Limb (tissue), 2 donors: ENCODE measurements at regions not wholly inside any gene's neighbourhood (a gene's known extent, or its start where the extent isn't known, plus 50 kb on each side); places are given as distances from the start of the nearest gene placed in this dataset.

ENCODE experiments used
- DNase-seq, 2 donors: peaks; one replicate each; pipeline ENCODE4 v3.0.0-alpha.2; 2016; ENCODE audit errors: extremely low spot score in 2 of 2

DNA sequence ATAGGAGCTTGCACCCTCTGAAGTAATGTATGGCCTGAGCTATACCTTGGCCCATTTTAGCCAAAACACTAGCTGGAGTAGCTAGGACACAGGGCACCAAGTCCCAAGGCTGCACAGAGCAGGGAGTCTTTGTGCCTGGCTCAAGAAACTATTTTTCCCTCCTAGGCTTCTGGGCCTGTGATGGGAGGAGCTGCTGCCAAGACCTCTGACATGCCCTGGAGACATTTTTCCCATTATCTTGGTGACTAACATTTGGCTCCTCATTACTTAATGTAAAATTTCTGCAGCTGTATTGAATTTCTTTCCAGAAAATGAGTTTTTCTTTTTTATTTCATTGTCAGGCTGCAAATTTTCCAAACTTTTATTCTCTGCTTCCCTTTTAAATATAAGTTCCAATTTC, 1099.2 kb downstream of the CDH18 start:
- no peak for DNase-seq

- no peak for DNase-seq
These were observed 1087.4 kb downstream of the CDH18 start for GRCh38 chr5:18900644-18901043.

- DNase-seq = no peak
These were observed 1067.0 kb downstream of the CDH18 start for GRCh38 chr5:18920966-18921365.

GRCh38 chr5:18932081-18932480, 1055.9 kb downstream of the CDH18 start:
- no peak for DNase-seq

DNA sequence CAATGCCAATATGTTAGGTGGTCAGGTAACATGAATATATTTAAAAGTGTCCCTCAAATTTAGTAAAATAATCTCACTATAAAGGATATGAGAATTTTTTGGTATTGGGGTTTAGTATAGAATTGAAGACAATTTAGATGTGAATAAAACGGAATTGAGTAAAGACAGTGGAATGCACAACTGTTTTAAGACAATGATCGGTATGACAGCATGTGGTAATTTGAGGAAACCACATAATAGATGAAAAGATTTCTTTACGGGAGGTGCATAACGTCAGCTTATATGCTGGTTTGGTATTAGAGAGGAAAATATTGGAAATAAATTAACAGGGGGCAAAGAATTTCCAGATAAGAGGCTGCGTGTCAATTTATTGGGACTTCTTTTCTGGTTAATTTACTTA, 1043.2 kb downstream of the CDH18 start:
- DNase-seq = no peak

DNA sequence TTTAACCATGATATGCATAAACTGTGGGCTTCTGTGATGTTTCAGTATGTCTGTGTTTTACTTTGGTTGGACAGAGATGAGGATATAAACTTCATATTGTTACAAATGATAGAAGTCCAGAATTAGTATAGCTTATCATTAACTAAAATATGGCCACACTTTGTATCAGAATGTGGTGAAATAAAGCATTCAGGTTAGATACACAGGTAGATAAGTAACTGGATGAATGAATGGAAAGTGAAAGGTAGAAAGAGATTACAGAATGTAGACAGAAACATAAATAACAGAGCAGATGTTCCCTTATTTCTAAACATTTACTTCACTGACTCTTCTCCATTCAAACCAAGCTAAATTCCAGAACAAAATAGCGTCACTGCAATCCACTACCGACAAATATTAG, 1033.8 kb downstream of the CDH18 start:
- DNase-seq = no peak

DNA sequence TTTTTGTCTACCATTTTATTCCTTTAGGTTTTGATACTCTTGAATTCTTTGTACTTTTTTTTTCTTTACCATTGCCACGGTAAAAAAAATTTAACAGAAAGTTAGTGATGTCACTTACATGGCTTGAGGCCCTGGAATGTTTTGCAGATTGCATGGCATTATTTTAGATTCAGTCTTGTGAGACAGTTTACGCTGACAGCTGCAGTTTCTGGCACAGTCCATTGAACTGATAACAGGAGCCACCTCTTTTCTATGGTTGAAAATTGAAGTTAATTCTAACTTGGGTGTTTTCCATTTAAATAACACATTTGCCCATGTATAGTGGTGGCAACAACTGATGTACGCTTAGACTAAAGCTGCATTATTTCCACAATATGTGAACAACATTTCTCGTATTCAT, 1028.5 kb downstream of the CDH18 start:
- DNase-seq = peak in 1 of 2 donors; percentile 40

GRCh38 chr5:18961234-18961633, 1026.8 kb downstream of the CDH18 start:
- DNase-seq = no peak

- DNase-seq = no peak
These were observed 1022.1 kb downstream of the CDH18 start for GRCh38 chr5:18965893-18966292.

DNA sequence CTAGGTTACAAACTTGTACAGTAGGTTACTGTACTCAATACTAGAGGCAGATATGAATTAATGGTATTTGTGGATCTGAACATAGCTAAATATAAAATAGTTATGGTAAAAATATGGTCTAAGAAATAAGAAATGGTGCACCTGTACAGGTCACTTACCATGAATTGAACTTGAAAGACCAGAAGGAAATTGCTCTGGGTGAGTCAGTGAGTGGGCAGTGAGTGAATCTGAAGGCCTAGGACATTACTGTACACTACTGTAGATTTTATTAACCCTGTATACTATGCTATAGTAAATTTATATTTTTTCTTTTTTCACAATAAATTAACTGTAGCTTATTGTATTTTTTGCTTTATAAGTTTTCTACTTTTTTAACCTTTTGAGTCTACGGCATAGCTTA, 1020.4 kb downstream of the CDH18 start:
- no peak for DNase-seq

GRCh38 chr5:18968966-18969365, 1019.0 kb downstream of the CDH18 start:
- no peak for DNase-seq

- DNase-seq = no peak
These were observed 1018.0 kb downstream of the CDH18 start for GRCh38 chr5:18970000-18970399.

DNA sequence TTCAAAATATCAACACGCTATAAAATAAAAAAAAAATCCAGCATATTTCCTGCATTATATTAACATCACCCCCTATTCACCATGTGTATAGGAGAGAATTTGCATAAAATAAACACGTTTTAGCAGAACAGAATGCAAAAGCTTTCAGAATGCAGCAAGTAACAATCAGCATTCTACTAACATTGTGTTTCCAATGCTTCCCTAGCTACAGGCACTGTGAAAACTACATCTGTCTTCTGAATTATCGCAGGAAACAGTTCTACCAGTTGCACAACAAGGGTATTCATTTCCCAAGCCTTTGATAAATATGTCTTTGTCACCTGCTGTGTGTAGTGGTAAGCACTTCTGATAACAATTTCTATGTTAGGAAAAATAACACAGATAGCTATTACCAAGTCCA, 1015.8 kb downstream of the CDH18 start:
- no peak for DNase-seq

DNA sequence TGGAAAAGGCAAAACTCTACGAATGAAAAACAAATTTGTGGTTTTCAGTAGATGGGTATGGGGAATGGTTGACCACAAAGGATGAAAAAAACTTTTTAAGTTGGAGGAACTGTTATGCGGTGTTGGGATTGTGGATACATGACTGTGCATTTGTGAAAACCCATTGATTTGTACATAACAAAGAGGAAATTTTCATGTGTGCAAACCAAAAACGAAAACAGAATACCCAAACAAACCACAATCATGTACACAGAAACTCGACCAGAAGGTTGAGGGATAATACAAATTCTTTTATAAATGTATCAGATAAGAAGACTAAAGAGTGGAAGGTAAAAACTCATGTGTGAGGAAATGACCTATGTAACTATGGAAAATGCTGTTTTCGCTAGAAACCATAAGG, 1012.4 kb downstream of the CDH18 start:
- DNase-seq = no peak

DNA sequence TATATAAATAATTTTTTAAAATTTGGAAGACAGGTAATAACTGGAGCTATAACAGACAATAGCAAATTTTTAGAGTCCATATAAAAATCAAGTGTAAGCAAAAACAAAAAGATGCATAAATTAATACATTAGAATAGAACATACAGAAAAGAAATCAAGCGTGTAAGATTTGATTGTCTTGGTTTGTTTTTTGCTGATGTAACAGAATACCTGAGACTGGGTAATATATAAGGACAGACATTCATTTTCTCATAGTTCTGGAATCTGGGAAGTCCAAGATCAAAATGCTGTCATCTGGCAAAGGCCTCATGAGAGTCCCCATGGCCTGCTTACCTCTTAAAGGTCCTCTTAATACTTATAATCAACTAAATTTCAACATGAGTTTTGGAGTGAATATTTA, 1010.1 kb downstream of the CDH18 start:
- DNase-seq = no peak

GRCh38 chr5:18984559-18985080, 1003.4 kb downstream of the CDH18 start:
- no peak for DNase-seq

DNA sequence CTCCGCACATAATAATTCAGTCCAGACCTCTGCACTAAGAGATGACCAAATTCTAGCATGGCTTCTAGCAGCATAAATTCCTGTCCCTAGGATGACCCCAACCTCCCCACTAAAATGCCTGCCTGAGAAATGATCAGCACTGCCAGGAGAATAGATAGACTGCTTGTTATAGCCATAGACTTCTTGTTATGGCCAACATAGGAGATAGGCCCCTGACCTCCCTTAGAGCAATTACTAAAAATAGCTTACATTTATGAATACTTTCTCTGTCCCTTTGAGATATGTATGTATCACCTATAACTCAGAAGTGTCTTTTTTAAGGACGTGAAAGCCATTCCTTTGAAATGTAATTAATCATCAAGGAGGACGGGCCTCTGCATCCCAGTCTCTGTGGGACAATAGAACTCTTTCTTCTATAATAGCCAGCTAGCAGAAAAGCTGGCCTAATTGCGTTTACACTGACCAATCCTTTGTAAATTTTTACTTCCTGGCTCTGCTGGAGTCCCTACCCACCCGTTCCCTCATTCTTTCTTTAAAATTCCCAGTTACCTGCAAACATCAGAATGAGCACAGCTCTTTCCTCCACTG, 1002.7 kb downstream of the CDH18 start:
- no peak for DNase-seq

GRCh38 chr5:18987101-18987500, 1000.9 kb downstream of the CDH18 start:
- DNase-seq = no peak

- no peak for DNase-seq
These were observed 997.1 kb downstream of the CDH18 start for GRCh38 chr5:18990852-18991251.

DNA sequence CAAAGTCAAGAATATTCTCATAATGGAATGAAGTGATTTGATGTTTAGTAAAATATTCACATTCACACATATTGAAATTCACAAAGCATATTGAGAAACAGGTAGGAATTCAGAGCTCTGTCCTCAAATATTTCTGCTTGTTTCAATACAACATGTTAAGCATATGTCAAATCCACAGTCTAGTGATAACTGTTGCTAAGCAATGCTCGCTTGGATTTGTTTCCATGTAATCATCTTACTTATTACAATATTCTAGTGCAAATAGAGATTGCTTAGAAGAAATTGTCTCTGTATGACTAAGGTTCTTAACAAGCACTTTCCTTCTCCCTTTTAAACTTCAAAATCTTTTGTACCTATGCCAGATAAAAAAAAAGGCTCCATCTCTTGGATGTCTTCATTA, 995.7 kb downstream of the CDH18 start:
- DNase-seq = no peak

DNA sequence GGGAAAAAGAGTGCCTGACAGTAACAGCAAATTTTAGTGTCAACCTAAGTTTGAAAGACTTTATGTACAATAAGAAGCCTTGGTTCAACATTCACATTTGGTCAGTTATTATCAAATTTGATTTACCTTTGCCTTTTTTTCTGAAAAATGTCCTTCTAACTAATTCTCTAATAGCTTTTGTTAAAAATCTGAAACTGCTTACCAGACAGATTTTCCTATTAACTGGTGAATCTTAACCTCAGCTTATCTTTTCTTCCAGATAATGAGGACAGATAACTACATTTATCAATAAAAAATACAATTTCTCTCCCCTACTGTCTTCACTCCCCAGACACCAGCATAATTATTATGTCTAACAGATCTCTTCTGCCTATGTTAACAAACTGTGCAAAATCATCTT, 988.5 kb downstream of the CDH18 start:
- no peak for DNase-seq

DNA sequence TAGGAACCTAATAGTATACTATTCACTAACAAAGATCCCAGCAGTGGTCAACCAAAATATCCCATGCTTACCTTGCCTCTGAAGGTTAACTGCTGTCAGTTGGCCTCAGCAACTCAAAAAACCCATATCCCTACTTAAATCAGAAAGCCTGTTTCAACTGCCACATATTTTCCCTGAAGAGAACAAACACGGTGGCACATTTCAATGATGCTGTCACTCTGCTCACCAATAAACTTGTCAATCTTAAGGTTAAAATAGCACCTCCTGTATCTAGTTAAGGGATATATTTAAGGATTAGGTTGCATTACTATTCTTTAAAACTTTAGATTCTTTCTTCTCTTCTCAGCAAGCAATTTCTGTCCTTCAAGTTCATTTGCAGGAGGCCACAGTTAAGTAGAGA, 986.9 kb downstream of the CDH18 start:
- DNase-seq = no peak

GRCh38 chr5:19001539-19001938, 986.5 kb downstream of the CDH18 start:
- DNase-seq = no peak

GRCh38 chr5:19002111-19002510, 985.9 kb downstream of the CDH18 start:
- DNase-seq = no peak
